CD1c-positive myeloid dendritic cell (primary cell): ENCODE measurements at regions not wholly inside any gene's neighbourhood (a gene's known extent, or its start where the extent isn't known, plus 50 kb on each side); places are given as distances from the start of the nearest gene placed in this dataset.

Experiments used
- DNase-seq: peaks from one replicate; pipeline ENCODE4 v3.0.0-alpha.2; 2016; ENCODE audit errors: extremely low spot score

DNA sequence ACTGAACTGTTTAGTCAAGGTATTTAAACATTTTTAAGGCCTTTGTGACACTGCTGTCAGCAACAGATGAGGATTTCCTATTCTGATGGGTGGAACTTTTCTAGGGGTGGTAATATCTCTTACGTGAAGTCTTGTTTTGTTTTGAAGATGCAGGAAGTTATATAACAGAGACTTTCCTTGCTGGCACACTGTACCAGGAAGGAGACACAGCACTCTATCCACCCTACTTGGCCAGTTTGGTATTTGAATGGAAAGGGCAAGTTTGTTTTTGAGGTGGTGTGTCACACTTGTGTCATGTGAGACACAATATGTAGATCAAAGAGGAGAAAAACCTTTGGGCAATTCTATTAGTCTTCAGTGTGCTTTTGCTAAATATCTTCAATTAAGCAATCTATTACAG is 51.6 kb upstream of the SRP54 start:
- peak; percentile 28 for DNase-seq

DNA sequence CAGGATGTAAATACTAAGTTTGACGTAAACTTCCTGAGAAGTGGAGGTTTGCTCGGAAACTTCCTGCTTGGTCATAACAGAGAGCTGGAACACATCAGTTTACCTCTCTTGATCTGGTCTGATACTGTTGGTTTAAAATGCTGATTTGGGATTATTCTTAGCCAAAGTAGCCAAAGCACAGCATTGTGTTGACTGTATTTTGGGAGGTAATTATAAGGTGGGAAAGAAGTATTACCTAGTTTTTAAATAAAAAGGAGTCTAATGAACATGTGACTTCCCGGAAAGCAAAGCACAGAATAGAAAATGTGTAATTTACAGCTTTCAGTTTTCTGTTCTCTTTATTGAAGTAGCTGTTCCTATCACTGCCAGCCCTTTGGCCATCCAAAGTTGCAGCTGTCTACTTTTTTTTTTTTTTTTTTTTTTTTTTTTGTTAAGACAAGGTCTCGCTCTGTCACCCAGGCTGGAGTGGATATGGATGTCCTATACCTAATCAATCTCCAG is 52.2 kb upstream of the SRP54 start:
- peak; percentile 37 for DNase-seq

DNA sequence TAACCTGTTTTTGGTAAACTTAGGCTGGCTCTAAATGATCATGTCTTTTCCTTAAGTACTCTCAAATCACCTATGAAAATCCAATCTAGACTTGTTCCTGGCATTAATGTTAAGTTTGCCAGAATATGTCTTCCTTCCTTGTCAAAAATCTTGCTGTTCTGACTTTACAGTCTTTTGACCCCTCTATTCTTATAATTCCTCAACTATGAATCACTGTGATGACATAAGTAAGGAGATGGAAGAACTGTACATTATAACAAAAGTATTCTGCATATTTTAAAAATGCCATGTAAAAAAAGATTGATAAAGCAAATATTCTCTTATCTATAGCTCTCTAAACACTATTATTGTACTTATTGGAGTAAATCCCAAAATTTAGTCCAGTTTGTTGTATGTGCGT is 51.4 kb upstream of the BAZ1A start:
- no peak for DNase-seq
